Colonic mucosa (tissue), 4 donors: ENCODE measurements at regions not wholly inside any gene's neighbourhood (a gene's known extent, or its start where the extent isn't known, plus 50 kb on each side); places are given as distances from the start of the nearest gene placed in this dataset.

Experiments used
- DNase-seq: peaks from one replicate; pipeline ENCODE4 v3.0.0-alpha.2; 2020
- H3K27ac ChIP-seq: fragments of 200-600 bp; one replicate; pipeline ENCODE4 v1.8.0; 2021
- H3K27me3 ChIP-seq: fragments of 200-600 bp; one replicate; pipeline ENCODE4 v1.8.0; 2021
- H3K36me3 ChIP-seq: fragments of 200-600 bp; one replicate; pipeline ENCODE4 v1.8.0; 2021
- H3K4me1 ChIP-seq: fragments of 200-600 bp; one replicate; pipeline ENCODE4 v1.8.0; 2021; ENCODE audit warnings: mild to moderate bottlenecking
- H3K4me3 ChIP-seq: fragments of 200-600 bp; one replicate; pipeline ENCODE4 v1.8.0; 2021
- H3K9ac ChIP-seq, 2 donors: one replicate each; pipeline ENCODE4 v1.7.0; 2013; ENCODE audit warnings: control low read depth in 2 of 2, low read depth in 2 of 2, low read length in 2 of 2
- H3K9me3 ChIP-seq: fragments of 200-600 bp; one replicate; pipeline ENCODE4 v1.8.0; 2021
- CTCF ChIP-seq: fragments of 200-600 bp; IDR thresholded peaks from one replicate; pipeline ENCODE4 v1.8.0; 2022; ENCODE audit warnings: antibody characterized with exemption, mild to moderate bottlenecking
- intact Hi-C: fragments of 100-400 bp; cut with DNase I; formaldehyde crosslinking; loops from one replicate; pipeline ENCODE4 v1.14.1; 2022
- donor health status: healthy.
- donor health status: DM: no; HTN: no; CAD: no.
- donor health status: DM: no; HTN: no; CAD: no.

- no peaks in the 10 kb centered on the region for H3K36me3 ChIP-seq
- no peaks in the 10 kb centered on the region for H3K9me3 ChIP-seq
- no peak for TF ChIP-seq CTCF
- H3K4me3 ChIP-seq = no peak overlapping the region
- no peaks in the 10 kb centered on the region for H3K4me1 ChIP-seq
- H3K27me3 ChIP-seq = no peaks in the 10 kb centered on the region
- H3K9ac ChIP-seq = no peak overlapping the region
- H3K27ac ChIP-seq = no peak overlapping the region
- intact Hi-C loops = no loop called here
- DNase-seq = no peak
Measured at GRCh38 chr9:75616052-75616451, 274.4 kb upstream of the PCSK5 start.

GRCh38 chr9:75616841-75617566, 273.5 kb upstream of the PCSK5 start:
- Histone ChIP-seq H3K9ac (no peak overlapping the region), H3K9me3 (no peaks in the 10 kb centered on the region), H3K4me1 (no peaks in the 10 kb centered on the region), H3K4me3 (no peak overlapping the region), H3K27me3 (no peaks in the 10 kb centered on the region), H3K27ac (no peak overlapping the region), H3K36me3 (no peaks in the 10 kb centered on the region)
- intact Hi-C loops = no loop called here
- no peak for TF ChIP-seq CTCF
- no peak for DNase-seq

GRCh38 chr9:75623462-75623861, 267.0 kb upstream of the PCSK5 start:
- Histone ChIP-seq H3K9ac (no peak overlapping the region), H3K4me3 (no peak overlapping the region), H3K27ac (no peak overlapping the region), H3K4me1 (no peaks in the 10 kb centered on the region), H3K36me3 (no peaks in the 10 kb centered on the region), H3K9me3 (no peaks in the 10 kb centered on the region), H3K27me3 (no peaks in the 10 kb centered on the region)
- no peak for DNase-seq
- TF ChIP-seq CTCF = no peak
- intact Hi-C loops = no loop called here

- Histone ChIP-seq H3K27me3 (no peaks in the 10 kb centered on the region), H3K9ac (no peak overlapping the region), H3K4me3 (no peak overlapping the region), H3K27ac (no peak overlapping the region), H3K9me3 (no peaks in the 10 kb centered on the region), H3K4me1 (no peaks in the 10 kb centered on the region), H3K36me3 (no peaks in the 10 kb centered on the region)
- DNase-seq = peak; percentile 69
- intact Hi-C loops = no loop called here
- no peak for TF ChIP-seq CTCF
Measured at GRCh38 chr9:75624998-75625397, 265.5 kb upstream of the PCSK5 start.

- intact Hi-C loops = no loop called here
- no peak for DNase-seq
- Histone ChIP-seq H3K27me3 (no peaks in the 10 kb centered on the region), H3K36me3 (no peaks in the 10 kb centered on the region), H3K27ac (no peak overlapping the region), H3K4me3 (no peak overlapping the region), H3K9me3 (no peaks in the 10 kb centered on the region), H3K4me1 (no peaks in the 10 kb centered on the region), H3K9ac (no peak overlapping the region)
- no peak for TF ChIP-seq CTCF
Measured at GRCh38 chr9:75626860-75627259, 263.6 kb upstream of the PCSK5 start.
